Hepatocyte (in vitro differentiated cells): ENCODE measurements at regions not wholly inside any gene's neighbourhood (a gene's known extent, or its start where the extent isn't known, plus 50 kb on each side); places are given as distances from the start of the nearest gene placed in this dataset.

Source experiments
- EZH2 ChIP-seq: fragments of 200-600 bp; sonication (generic); IDR thresholded peaks from 2 replicates; pipeline ENCODE4 v1.6.1; 2016; ENCODE audit warnings: antibody characterized with exemption, mild to moderate bottlenecking, borderline replicate concordance
- EZH2phosphoT487 ChIP-seq: fragments of 200-600 bp; sonication (generic); IDR thresholded peaks from one replicate; pipeline ENCODE4 v1.6.1; 2018; ENCODE audit warnings: antibody characterized with exemption, mild to moderate bottlenecking, low read depth, moderate library complexity; ENCODE audit not compliant: unreplicated experiment, severe bottlenecking
- TF ChIP-seq, protein P1 (sequence below): fragments of 200-600 bp; sonication (generic); IDR thresholded peaks from 2 replicates; pipeline ENCODE4 v1.5.1; 2016; ENCODE audit warnings: antibody characterized with exemption, mild to moderate bottlenecking; ENCODE audit not compliant: poor library complexity

DNA sequence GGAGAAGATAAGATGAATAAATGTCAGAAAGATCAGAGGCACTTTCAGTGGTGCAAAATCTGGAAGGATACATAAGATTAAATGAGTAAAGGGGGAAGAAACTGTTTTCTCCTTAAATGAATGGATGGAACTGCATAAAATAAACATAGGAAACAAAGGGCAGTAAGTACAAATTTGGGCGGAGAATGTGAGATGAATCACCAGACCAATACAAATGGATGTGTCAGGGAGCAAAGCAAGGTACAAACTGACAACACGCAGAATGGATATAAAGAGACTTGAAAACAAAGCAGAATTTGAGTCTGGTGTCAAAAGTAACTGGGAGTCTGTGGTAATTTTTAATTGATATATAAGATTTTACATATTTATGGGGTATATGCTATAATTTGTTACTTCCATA, 175.3 kb upstream of the PCDH18 start:
- TF ChIP-seq, protein P1, sequence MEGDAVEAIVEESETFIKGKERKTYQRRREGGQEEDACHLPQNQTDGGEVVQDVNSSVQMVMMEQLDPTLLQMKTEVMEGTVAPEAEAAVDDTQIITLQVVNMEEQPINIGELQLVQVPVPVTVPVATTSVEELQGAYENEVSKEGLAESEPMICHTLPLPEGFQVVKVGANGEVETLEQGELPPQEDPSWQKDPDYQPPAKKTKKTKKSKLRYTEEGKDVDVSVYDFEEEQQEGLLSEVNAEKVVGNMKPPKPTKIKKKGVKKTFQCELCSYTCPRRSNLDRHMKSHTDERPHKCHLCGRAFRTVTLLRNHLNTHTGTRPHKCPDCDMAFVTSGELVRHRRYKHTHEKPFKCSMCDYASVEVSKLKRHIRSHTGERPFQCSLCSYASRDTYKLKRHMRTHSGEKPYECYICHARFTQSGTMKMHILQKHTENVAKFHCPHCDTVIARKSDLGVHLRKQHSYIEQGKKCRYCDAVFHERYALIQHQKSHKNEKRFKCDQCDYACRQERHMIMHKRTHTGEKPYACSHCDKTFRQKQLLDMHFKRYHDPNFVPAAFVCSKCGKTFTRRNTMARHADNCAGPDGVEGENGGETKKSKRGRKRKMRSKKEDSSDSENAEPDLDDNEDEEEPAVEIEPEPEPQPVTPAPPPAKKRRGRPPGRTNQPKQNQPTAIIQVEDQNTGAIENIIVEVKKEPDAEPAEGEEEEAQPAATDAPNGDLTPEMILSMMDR: no peak
- TF ChIP-seq EZH2 (no peak), EZH2phosphoT487 (no peak)
